GM12873 (cell line): ENCODE measurements at regions not wholly inside any gene's neighbourhood (a gene's known extent, or its start where the extent isn't known, plus 50 kb on each side); places are given as distances from the start of the nearest gene placed in this dataset.

Experiments used
- CTCF ChIP-seq: IDR thresholded peaks from 2 replicates; pipeline ENCODE4 v1.5.1; 2012; ENCODE audit warnings: low read depth, mild to moderate bottlenecking, moderate library complexity, low read length, control low read depth; ENCODE audit not compliant: insufficient read depth; ENCODE audit errors: missing control alignments

- TF ChIP-seq CTCF, result no peak
These were observed 174.5 kb upstream of the MXRA5 start for GRCh38 chrX:3520982-3521381.

DNA sequence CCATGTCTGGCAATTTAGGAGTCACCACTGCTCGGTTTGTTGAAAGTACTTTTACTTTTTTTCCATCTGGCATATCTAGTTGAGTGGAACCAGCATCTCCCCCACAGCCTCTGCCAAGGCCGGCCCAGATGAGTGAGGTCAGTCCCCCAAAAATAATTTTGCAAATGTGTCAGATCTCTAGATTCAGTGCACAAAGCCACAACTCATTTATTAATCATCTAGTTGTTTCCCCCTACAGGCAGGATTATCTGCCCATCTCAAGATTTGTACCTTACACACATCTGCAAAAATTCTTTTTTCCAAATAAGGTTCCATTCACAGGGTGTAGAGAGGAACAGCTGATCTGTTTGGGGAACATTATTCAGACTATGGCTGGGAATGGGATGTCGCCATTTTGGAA is 174.0 kb upstream of the MXRA5 start:
- TF ChIP-seq CTCF, result no peak

DNA sequence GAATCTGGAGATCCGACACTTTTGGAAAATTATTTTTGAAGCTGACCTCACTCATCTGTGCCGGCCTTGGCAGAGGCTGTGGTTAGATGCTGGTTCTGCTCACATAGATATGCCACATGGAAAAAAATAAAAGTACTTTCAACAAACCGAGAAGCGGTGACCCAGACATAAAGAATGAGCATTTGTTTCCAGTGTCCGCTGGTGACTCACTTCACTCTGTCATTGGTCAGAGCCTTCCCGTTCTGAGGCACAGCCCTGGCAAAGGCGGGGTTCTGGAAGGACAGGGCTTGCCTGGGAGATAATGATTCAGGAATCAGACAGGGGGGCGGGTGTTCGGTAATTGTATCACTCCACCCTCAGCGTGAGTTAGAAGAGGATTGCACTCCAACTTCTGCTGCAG is 172.4 kb upstream of the MXRA5 start:
- TF ChIP-seq CTCF, result no peak

- TF ChIP-seq CTCF, result no peak
These were observed 169.6 kb upstream of the MXRA5 start for GRCh38 chrX:3516051-3516541.

DNA sequence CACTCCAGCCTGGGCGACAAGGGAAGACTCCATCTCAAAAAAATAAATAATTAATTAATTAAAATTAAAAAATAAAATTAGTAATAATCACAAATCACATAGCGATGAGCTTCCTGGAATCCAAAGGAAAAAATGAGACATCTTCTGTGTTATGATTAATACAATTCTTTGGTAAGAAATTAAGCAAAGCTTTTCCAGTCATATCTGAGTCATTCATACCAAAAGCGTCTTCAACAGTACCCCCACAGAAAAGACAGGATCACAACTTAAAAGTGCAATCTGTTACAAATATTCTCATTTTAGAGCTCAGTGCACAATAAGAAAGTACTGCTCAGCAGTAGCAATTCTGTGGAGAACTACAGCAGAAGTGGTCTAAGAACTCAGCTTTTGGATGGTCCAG is 168.5 kb upstream of the MXRA5 start:
- TF ChIP-seq CTCF, result no peak

DNA sequence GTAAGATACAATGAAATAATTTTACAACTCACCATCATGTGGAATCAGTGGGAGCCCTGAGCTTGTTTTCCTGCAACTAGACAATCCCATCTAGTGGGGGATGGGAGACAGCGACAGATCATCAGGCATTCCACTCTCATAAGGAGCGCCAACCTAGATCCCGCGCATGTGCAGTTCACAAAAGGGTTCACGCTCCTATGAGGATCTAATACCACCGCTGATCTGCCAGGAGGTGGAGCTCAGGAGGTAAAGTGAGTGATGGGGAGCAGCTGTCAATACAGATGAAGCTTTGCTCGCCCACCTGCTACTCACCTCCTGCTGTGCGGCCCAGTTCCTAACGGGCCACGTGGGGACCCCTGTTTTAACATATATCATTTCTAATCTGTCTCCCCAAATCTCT is 165.7 kb upstream of the MXRA5 start:
- TF ChIP-seq CTCF, result peak; percentile 19

DNA sequence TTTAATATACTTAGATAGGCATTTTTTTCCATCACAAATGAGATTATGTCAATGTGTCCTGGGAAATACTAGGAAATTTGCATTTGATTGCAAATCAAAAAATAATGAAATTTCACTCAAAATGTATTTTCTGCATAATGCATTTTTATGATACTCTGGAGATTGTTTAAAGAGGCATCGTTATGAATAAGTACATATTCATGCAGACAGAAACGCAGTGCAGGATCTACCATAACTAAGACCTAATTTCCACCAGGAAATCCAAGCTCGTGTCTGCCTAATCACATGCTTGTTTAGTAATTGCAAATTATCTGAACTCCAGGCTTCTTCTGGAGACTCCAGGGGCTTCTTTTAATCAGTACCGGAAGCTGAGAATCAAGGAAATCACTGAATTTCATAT is 163.5 kb upstream of the MXRA5 start:
- no peak for TF ChIP-seq CTCF
